Activated CD4-positive, alpha-beta T cell treated with anti-CD3 and anti-CD28 coated beads for 4 hours (primary cell): ENCODE measurements at regions not wholly inside any gene's neighbourhood (a gene's known extent, or its start where the extent isn't known, plus 50 kb on each side); places are given as distances from the start of the nearest gene placed in this dataset.

Source experiments
- DNase-seq, 2 donors: peaks; one replicate each; pipeline ENCODE4 v3.0.0-alpha.2; 2020

DNA sequence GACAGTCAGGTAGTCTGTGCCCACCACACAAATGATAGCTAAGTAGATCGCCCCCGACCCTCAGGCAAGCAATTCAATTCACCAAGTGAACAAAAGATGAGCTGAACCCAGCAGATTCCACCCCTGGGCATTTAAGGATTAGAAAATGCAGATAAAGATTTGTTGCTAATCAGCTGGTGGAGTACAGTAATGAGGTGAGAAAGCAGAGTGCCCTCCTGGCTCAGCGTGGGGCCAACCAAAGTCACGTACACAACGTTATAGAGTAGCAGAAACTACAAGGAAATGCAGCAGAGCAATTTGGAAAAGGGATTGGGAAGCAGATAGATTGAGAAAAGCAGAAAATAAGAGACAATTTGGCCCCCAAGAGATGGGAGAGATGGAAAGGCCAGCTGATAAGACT is 91.2 kb downstream of the SOX9 start:
- DNase-seq: no peak

DNA sequence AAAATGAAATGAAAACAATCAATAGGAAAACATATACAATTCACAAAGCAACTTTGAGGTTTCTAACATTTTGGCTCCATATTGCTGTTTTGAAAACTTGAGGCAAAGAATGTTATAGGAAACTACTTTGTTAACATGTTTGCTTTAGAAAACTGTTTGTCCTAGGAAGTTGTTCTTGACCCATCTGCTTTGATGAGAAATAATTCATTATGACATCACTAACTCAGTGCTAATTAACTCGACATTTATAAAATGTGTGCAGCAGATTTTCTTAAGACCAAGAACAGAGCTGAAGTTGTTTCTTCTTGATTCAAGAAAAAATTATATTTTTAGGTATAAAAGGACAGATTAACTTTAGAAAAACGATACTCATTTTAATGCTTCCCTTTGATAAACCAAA is 94.7 kb downstream of the SOX9 start:
- DNase-seq: no peak

DNA sequence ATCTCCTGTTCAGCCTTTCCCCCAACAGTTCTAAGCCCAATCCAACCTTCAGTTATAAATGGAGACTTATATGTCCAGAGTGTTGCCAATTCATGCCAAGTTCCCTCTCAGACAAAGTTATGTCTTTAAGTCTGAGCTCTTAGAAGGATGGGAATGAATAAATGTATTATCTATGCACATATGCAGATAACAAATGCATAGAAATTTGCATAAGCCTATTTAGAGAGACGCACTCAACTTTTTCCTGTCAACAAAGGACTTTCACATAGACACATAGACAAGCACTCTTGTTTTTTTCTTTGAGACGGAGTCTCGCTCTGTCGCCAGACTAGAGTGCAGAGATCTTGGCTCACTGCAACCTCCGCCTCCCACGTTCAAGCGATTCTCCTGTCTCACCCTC is 95.1 kb downstream of the SOX9 start:
- DNase-seq: no peak

DNA sequence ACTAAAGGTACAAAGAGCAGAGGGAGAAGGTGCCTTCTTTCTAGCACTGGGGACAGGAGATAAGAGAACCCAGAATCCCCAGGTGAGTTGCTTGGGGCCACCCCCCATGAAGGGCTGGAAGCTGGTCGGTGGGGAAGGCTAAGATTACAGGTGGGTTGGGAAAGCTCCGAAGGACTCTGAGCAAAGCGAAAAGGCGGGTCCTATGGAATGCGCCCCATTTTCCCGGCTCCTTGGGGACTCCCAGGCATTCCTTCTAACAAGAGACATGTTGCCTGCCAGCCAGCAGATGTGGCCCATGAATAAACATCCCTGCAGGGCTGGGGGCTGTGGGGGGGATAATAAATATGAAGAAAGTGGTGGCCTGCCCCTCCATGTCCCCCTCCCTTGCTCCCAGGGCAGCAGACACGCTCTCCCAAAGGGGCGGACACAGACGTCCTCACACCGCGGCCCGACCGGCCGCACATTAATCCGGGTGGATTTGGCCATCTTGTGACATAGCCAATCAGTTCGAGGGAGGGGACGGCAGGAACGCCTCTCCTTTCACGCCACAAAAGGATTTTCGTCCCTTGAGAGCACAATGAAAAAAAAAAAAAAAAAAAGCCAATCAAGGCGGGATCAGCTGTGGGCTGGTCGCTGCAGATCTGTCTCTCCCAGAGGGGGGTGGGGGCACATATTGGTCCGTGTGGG is 98.5 kb downstream of the SOX9 start:
- DNase-seq: no peak

GRCh38 chr17:72219824-72220493 is 99.1 kb downstream of the SOX9 start:
- no peak for DNase-seq

- DNase-seq: no peak
These were observed 102.0 kb downstream of the SOX9 start for GRCh38 chr17:72222661-72223380.

DNA sequence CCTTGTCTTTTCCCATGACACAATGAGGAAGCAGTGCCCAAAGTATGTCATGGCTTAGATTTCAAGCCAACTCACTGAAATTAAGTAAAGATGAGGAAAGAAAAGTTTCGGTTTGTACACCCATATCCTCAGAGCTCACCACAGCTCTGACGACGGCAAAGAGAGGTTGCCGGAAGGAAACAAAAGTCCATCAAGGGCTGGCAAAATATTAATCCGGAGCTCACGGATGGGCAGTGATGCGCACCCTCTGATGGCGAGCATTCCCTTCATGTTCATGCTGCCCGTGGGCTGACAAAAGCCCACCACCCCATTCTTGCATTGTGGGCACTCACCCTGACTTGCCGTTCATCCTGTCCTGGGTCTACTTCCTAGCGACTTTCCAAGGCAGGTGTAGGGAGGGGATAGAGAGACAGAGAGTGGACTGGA is 103.1 kb downstream of the SOX9 start:
- DNase-seq: no peak

DNA sequence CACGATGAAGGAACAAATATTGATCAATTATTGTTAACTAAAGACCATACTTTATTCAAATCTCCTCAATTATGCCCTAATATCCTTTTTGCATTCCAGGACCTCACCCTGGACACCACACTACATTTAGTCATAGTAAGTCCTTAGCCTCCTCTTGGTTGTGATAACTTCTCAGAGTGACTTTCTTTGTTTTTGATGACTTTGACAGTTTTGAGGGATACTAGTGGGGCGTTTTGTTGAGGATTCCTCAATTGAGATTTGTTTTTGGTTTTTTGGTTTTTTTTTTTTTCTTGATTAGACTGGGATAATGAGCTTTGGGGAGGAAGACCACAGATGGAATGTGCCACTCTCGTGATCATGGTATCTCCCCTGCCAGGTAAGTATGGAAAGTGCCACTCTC is 105.5 kb downstream of the SOX9 start:
- DNase-seq: no peak

DNA sequence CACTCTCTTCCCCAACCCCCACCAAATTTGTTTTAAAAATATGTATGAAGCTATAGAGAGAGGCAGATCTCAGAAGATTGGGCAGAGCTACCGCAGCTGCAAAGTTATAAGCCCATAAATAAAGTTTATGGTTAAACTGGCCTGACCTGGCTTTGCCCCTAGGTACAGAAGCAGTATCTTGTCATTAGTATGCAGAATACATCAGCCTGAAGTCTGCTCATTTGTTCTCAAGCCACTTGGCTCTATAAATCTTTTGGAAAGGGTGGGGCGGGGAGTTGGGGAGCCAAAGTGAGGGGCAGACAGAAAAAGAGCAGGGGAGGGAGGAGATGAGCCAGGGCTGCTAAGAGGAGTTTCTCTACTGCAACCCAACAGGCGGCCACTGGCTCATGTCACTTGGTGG is 113.2 kb downstream of the SOX9 start:
- no peak for DNase-seq

- no peak for DNase-seq
These were observed 114.2 kb downstream of the SOX9 start for GRCh38 chr17:72234985-72235384.

- DNase-seq: no peak
These were observed 116.3 kb downstream of the SOX9 start for GRCh38 chr17:72236980-72237633.

DNA sequence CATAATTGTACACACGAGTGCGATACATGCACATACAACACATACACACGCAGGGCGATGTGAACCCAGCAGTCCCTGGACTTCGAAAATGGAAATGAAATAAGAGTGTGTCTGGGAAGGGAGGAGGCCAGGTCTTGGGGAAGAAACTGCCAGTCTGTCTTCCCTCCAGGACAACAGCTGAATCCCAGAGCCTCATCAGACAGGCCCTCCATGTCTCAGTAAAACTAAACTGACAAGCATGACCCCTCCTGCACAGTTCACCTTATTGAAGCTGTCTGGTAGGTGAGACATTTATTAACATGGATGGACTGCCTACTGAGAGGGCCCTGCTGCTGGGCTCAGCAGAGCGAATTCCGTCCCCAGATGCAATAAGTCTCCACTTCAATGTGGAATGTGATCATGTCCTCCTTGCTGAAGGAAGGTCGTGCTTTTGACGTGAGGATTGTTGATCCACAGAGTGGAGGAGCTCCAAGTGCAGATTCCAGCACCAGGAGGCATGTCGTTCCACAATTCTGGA is 117.4 kb downstream of the SOX9 start:
- no peak for DNase-seq

- DNase-seq: no peak
These were observed 118.7 kb downstream of the SOX9 start for GRCh38 chr17:72239548-72239947.

DNA sequence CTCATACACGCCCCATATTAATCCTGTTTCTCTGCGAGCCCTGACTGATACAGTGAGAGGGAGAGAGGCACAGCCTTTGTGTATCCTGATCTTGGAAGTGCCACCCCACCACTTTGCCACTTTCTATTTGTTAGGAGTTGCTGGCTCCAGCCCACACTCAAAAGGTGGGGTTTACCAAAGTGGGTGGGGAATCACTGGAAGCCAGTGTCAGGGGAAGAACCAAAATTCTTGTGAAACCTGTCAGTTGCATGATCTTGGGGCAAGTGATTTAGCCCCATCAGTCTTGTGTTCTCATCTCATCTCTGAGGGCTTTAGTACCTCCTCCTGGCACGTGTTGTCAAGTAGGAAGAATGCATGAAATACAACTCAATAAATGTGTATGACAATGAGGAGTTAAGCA is 119.5 kb downstream of the SOX9 start:
- no peak for DNase-seq

GRCh38 chr17:72244494-72244893 is 123.7 kb downstream of the SOX9 start:
- no peak for DNase-seq

DNA sequence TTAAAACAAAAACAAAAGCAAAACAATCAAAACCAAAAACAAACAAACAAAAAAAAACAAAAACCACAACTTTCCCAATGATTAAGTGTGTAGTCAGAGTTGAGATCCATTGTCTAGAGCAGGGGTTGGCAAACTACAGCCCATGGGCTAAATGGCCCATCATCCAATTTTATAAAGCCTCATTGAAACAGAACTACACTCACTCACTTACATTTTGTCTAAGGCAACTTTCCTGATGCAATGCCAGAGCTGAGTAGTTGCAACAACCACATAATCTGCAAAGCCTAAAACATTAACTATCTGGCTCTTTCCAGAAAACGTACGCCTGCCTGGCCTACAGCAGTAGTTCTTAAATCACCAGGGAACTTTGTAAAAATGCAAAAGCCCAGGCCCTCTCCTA is 124.1 kb downstream of the SOX9 start:
- DNase-seq: no peak

GRCh38 chr17:72249441-72249840 is 128.6 kb downstream of the SOX9 start:
- no peak for DNase-seq

DNA sequence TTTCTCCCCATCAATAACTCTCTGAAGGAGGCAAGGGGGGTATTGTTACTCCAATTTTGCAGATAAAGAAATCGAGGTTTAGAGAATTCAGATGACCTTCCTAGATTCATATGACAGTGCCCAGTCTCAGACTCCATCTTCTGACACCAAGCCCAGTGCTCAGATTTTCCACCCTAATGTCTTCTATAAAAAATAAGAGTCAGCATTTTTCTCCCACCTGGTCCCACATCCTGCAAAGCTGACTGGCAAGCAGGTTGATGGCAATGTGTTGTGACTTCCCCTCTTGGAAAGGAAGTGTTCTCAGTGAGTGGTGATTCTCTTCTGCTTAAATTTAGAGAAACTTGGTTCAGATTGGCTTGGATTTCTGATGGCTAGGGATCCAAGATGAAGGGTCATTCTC is 129.4 kb downstream of the SOX9 start:
- no peak for DNase-seq

GRCh38 chr17:72253597-72253996 is 132.8 kb downstream of the SOX9 start:
- DNase-seq: no peak

- DNase-seq: no peak
These were observed 134.1 kb downstream of the SOX9 start for GRCh38 chr17:72254808-72255449.

DNA sequence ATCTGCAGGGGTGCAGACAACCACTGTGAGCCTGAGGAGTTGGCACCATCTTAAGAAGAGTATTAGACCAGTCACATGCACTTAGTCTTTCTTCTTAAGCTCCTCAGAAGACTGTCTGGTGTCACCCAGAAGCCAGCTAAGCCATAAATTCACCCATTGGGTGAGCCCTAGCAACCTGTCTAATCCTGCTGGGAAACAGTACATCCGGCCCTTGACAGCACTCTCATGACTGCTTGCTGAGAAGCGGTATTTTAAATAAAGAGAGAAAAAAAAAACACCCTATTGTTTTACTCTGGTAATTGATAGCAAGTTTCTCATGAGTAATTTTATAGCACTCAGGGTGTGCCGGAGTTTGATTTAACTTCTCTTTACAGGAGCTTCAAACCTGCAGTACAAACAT is 134.7 kb downstream of the SOX9 start:
- DNase-seq: no peak

- DNase-seq: no peak
These were observed 137.9 kb downstream of the SOX9 start for GRCh38 chr17:72258711-72259110.

DNA sequence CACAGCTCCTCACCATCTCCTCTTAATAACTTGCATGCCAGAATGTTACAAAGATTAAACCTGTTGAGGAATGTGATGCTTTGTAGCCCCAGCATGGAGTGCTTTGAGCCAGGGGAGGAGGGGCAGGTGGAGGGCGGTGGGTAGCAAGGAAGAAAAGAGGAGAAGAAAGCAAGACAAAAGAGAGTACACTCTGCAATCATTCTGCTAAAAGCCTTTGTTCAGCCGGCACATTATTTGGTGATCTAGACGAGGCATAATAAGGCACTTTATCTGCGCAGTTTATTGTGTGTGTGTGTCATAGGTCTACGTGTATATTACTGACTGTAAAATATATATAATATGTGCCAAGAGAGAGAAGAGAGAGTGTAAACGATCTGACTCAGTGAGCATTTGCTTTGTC is 139.1 kb downstream of the SOX9 start:
- DNase-seq: no peak
